Liver (tissue), 8 donors: ENCODE measurements at regions not wholly inside any gene's neighbourhood (a gene's known extent, or its start where the extent isn't known, plus 50 kb on each side); places are given as distances from the start of the nearest gene placed in this dataset.

ENCODE experiments used
- DNase-seq: peaks from one replicate; pipeline ENCODE4 v3.0.0-alpha.2; 2017; ENCODE audit warnings: low spot score
- H3K27ac ChIP-seq, 2 donors: one replicate each; pipeline ENCODE4 v1.7.0; 2013; ENCODE audit warnings: inconsistent platforms in 2 of 2, low read length in 2 of 2, control low read depth in 1 of 2, low read depth in 1 of 2, mild to moderate bottlenecking in 1 of 2
- H3K27me3 ChIP-seq, 4 donors: one replicate each; pipeline versions ENCODE4 v1.6.1 to v1.7.0; 2013; ENCODE audit warnings: low read length in 3 of 4, inconsistent platforms in 1 of 4, mild to moderate bottlenecking in 1 of 4, moderate library complexity in 1 of 4; ENCODE audit not compliant: control insufficient read depth in 4 of 4, insufficient read depth in 4 of 4
- H3K36me3 ChIP-seq, 4 donors: one replicate each; pipeline versions ENCODE4 v1.6.1 to v1.7.0; 2013; ENCODE audit warnings: low read length in 3 of 4, mild to moderate bottlenecking in 3 of 4, low read depth in 1 of 4, moderate library complexity in 1 of 4; ENCODE audit not compliant: control insufficient read depth in 4 of 4, insufficient read depth in 3 of 4
- H3K4me1 ChIP-seq, 4 donors: one replicate each; pipeline versions ENCODE4 v1.6.1 to v1.7.0; 2013; ENCODE audit warnings: low read length in 3 of 4, mild to moderate bottlenecking in 3 of 4, moderate library complexity in 1 of 4; ENCODE audit not compliant: control insufficient read depth in 4 of 4, insufficient read depth in 4 of 4
- H3K4me3 ChIP-seq, 3 donors: one replicate each; pipeline versions ENCODE4 v1.6.1 to v1.7.0; 2013; ENCODE audit warnings: low read length in 3 of 3, control low read depth in 1 of 3, low read depth in 1 of 3, mild to moderate bottlenecking in 1 of 3
- H3K9ac ChIP-seq, 2 donors: one replicate each; pipeline ENCODE4 v1.7.0; 2013; ENCODE audit warnings: low read length in 2 of 2, mild to moderate bottlenecking in 2 of 2, moderate library complexity in 2 of 2, control low read depth in 1 of 2, low read depth in 1 of 2
- H3K9me3 ChIP-seq, 4 donors: one replicate each; pipeline versions ENCODE4 v1.6.1 to v1.7.0; 2013; ENCODE audit warnings: low read length in 3 of 4; ENCODE audit not compliant: control insufficient read depth in 4 of 4
- EGR1 ChIP-seq, 2 donors: IDR thresholded peaks; 2 replicates each; pipeline ENCODE4 v1.6.1; 2016 to 2018; ENCODE audit warnings: antibody characterized with exemption in 2 of 2, low read depth in 2 of 2
- FOXA1 ChIP-seq: IDR thresholded peaks from 2 replicates; pipeline ENCODE4 v1.6.1; 2016; ENCODE audit warnings: antibody characterized with exemption
- FOXA2 ChIP-seq: IDR thresholded peaks from 2 replicates; pipeline ENCODE4 v1.6.1; 2016; ENCODE audit warnings: antibody characterized with exemption
- GABPA ChIP-seq, 2 donors: IDR thresholded peaks in 1 of 2; conservative IDR thresholded peaks in 1 of 2; 2 replicates each; pipeline ENCODE4 v1.6.1; 2016; ENCODE audit warnings: antibody characterized with exemption in 2 of 2, mild to moderate bottlenecking in 1 of 2, moderate library complexity in 1 of 2
- HNF4A ChIP-seq, 2 donors: conservative IDR thresholded peaks; 2 replicates each; pipeline ENCODE4 v1.6.1; 2016; ENCODE audit warnings: antibody characterized with exemption in 2 of 2, mild to moderate bottlenecking in 2 of 2
- HNF4G ChIP-seq: IDR thresholded peaks from 2 replicates; pipeline ENCODE4 v1.6.1; 2016; ENCODE audit warnings: antibody characterized with exemption
- JUND ChIP-seq, 2 donors: IDR thresholded peaks; 2 replicates each; pipeline ENCODE4 v1.6.1; 2016; ENCODE audit warnings: antibody characterized with exemption in 2 of 2
- NR2F2 ChIP-seq: IDR thresholded peaks from 2 replicates; pipeline ENCODE4 v1.6.1; 2016; ENCODE audit warnings: antibody characterized with exemption
- RAD21 ChIP-seq, 2 donors: IDR thresholded peaks; 2 replicates each; pipeline ENCODE4 v1.6.1; 2016; ENCODE audit warnings: antibody characterized with exemption in 2 of 2, mild to moderate bottlenecking in 2 of 2
- REST ChIP-seq: IDR thresholded peaks from 2 replicates; pipeline ENCODE4 v1.6.1; 2016; ENCODE audit warnings: antibody characterized with exemption, mild to moderate bottlenecking
- RXRA ChIP-seq, 2 donors: IDR thresholded peaks; 2 replicates each; pipeline ENCODE4 v1.6.1; 2017 to 2018; ENCODE audit warnings: antibody characterized with exemption in 2 of 2, mild to moderate bottlenecking in 1 of 2
- SP1 ChIP-seq: IDR thresholded peaks from 2 replicates; pipeline ENCODE4 v1.6.1; 2018; ENCODE audit warnings: antibody characterized with exemption, mild to moderate bottlenecking
- TAF1 ChIP-seq: conservative IDR thresholded peaks from 2 replicates; pipeline ENCODE4 v1.6.1; 2016; ENCODE audit warnings: antibody characterized with exemption, mild to moderate bottlenecking
- YY1 ChIP-seq: IDR thresholded peaks from 2 replicates; pipeline ENCODE4 v1.6.1; 2016; ENCODE audit warnings: antibody characterized with exemption, mild to moderate bottlenecking
- ZBTB33 ChIP-seq: IDR thresholded peaks from 2 replicates; pipeline ENCODE4 v1.6.1; 2016; ENCODE audit warnings: antibody characterized with exemption
- WGBS: extraction: QIAGEN DNeasy Blood & Tissue Kit; methylation state at CpG from one replicate; pipeline ENCODE4 v1.1.7; 2013; 5-methylcytosine and 5-hydroxymethylcytosine counted together
- TF ChIP-seq, protein P1 (sequence below): IDR thresholded peaks from 2 replicates; pipeline ENCODE4 v1.6.1; 2016; ENCODE audit warnings: antibody characterized with exemption
- TF ChIP-seq, protein P2 (sequence below): fragments of 150-350 bp; IDR thresholded peaks from 2 replicates; pipeline ENCODE4 v1.5.1; 2017; ENCODE audit warnings: improper control_type of control experiment, low read depth, low read length; ENCODE audit not compliant: missing input control
- TF ChIP-seq, protein P3 (sequence below): IDR thresholded peaks from 2 replicates; pipeline ENCODE4 v1.6.1; 2016; ENCODE audit warnings: antibody characterized with exemption
- donor health status: healthy.
- donor health status: healthy.
- donor health status: healthy.
- donor health status: healthy.
- donor health status: healthy.

- Histone ChIP-seq H3K9ac (no peak overlapping the region), H3K36me3 (no peaks in the 10 kb centered on the region), H3K4me1 (peaks cover 0 to 11% (median 7%) of the 10 kb centered on the region in 4 donors), H3K4me3 (no peak overlapping the region), H3K27me3 (no peaks in the 10 kb centered on the region), H3K27ac (no peak overlapping the region), H3K9me3 (peaks cover 0 to 2% (median 0%) of the 10 kb centered on the region in 4 donors)
- TF ChIP-seq EGR1 (IDR thresholded peaks at IDR 0.05; ENCODE audit: low read depth in 2 of 2) (no peak), TAF1 (no peak), SP1 (no peak), NR2F2 (no peak), ZBTB33 (no peak), HNF4G (no peak), YY1 (no peak), RXRA (IDR thresholded peaks at IDR 0.05) (no peak), FOXA1 (no peak), JUND (IDR thresholded peaks at IDR 0.05) (no peak), REST (no peak), HNF4A (conservative IDR thresholded peaks at IDR 0.05) (no peak), RAD21 (IDR thresholded peaks at IDR 0.05) (no peak), FOXA2 (no peak), GABPA (IDR thresholded peaks at IDR 0.05 in 1 of 2, conservative IDR thresholded peaks at IDR 0.05 in 1 of 2) (no peak)
- TF ChIP-seq, protein P1, sequence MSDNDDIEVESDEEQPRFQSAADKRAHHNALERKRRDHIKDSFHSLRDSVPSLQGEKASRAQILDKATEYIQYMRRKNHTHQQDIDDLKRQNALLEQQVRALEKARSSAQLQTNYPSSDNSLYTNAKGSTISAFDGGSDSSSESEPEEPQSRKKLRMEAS, result no peak
- TF ChIP-seq, protein P2, sequence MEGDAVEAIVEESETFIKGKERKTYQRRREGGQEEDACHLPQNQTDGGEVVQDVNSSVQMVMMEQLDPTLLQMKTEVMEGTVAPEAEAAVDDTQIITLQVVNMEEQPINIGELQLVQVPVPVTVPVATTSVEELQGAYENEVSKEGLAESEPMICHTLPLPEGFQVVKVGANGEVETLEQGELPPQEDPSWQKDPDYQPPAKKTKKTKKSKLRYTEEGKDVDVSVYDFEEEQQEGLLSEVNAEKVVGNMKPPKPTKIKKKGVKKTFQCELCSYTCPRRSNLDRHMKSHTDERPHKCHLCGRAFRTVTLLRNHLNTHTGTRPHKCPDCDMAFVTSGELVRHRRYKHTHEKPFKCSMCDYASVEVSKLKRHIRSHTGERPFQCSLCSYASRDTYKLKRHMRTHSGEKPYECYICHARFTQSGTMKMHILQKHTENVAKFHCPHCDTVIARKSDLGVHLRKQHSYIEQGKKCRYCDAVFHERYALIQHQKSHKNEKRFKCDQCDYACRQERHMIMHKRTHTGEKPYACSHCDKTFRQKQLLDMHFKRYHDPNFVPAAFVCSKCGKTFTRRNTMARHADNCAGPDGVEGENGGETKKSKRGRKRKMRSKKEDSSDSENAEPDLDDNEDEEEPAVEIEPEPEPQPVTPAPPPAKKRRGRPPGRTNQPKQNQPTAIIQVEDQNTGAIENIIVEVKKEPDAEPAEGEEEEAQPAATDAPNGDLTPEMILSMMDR, result no peak
- TF ChIP-seq, protein P3, sequence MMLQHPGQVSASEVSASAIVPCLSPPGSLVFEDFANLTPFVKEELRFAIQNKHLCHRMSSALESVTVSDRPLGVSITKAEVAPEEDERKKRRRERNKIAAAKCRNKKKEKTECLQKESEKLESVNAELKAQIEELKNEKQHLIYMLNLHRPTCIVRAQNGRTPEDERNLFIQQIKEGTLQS, result no peak
- 82% methylated on average over 19 of the region's 19 CpGs for WGBS
- no peak for DNase-seq
Observed at GRCh38 chr2:38430597-38431207, 53.6 kb upstream of the ATL2 start.
